ENCODE measurements at regions not wholly inside any gene's neighbourhood (a gene's known extent, or its start where the extent isn't known, plus 50 kb on each side); places are given as distances from the start of the nearest gene placed in this dataset.
"Not testable (repeated sequence)": the region's sequence is repeated elsewhere in the genome, so short reads cannot be mapped to it uniquely, and the experiment has no call there.

DNA sequence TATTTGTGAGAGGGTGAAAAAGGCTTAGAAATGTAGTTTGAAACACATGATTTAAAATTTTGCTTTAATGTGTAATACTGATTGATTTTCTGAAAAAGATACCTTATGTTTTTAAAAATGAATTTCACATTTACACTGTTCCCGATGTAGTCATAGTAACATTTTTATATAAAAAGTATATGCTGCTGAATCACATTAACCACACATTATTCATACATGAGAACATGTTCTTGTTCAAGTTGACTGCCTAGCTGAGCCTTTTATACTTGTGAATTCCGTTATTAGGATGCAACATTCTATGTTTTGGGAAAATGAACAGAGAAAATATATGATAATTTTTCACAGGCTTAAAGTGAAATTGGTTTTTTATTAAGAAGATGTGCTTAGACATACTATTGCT, 461.1 kb upstream of the NUDT12 start:
- no peak for FAIRE-seq

DNA sequence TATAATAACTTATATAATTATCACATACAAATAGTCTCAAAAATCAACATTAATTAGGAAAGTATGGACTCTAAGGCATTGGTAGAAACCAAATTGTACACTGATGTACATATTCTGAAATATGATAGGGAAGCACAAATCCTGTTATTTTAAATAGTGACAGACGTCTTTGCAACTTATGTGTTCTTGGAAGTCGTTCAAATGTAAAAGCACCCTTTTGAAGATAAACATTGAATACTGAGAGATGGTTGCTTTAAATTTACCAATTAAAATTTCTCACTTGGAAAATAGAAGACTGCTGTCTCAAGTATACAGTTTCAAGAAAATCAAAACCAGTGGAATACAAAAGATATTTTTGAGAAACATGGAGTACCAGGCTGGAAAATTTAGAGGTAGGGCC, 457.4 kb upstream of the NUDT12 start:
- no peak for FAIRE-seq

DNA sequence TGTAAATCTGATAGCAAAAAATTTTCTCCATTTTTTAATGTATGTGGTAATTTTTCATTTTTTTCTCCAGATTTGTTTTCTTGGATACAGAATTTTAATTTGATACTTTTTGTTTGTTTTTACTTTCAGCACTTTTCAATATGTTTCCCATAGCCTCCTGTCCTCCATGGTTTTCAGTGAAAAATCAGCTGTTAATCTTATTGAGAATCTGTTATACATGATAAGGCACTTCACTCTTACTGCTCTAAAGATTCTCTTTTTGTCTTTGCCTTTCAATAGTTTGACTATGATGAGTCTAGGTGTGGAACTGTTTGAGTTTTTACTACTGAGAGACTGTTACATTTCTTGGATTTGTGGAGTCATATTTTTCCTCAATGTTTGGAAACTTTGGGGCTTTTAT, 455.7 kb upstream of the NUDT12 start:
- FAIRE-seq = no peak

DNA sequence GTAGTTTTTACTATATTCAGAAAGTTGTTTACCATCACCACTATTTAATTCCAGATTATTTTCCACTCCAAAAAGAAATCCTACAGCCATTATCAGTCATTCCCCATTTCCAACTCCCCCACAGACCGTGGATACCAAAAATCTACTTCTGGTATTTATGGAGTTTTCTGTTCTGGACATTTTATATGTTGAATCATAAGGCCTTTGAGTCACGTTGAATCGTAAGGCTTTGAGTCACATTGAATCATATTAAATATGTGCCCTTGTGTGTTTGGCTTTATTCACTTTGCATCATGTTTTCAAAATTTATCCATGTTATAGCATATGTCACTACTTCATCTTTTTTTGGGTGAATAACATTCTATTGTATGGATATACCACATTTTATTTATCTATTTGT, 454.1 kb upstream of the NUDT12 start:
- no peak for FAIRE-seq

DNA sequence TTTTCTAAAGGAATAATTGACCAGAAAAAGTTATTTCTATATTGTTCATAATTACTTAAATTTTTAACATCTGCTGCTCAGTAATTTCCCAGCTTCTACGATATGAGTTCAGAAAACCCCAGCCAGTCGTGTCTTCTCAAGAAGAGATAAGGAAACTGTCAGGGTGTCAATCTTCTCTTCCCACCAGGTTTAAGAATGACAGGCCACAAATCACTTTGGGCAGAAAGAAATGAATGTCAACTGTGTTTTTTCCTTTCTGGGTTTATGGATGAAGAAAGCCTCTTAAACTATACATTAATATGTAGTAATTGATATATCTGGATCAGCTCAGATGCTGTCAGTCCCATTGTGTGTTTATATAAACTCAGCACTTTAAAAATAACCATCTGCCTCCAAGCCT, 453.2 kb upstream of the NUDT12 start:
- FAIRE-seq = no peak

DNA sequence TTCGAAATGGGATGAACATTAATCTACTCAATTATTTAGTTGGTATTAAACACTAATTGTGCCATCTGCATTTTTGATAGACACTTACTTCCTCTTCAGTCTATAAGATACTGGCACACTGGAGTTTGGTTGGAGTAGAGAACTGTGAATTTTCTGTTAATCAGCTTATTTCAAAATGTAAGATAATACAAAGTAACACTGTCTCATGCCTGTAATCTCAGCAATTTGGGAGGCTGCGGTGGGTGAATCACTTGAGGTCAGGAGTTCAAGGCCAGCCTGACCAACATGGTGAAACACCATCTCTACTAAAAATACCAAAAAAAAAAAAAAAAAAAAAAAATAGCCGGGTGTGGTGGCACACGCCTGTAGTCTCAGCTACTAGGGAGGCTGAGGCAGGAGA, 440.2 kb upstream of the NUDT12 start:
- FAIRE-seq = not testable (repeated sequence)

DNA sequence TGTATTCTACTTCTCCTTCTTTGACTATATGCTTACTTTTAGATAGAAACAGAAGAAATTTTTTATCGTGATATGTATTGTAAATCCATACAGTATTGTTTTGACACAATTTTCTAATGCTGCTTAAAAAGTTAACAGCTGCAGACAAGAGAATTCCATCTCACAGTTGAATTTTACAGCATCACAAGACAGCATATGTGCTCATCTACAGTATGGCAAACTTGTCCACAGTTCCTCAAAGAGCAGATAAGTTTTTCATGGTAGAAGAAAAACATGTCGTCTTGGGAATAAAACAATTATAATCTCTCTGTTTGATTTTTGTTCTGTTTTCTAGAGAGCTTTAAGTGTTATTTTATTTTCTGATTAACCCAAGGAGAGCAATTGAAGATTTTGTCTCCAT, 438.5 kb upstream of the NUDT12 start:
- no peak for FAIRE-seq

DNA sequence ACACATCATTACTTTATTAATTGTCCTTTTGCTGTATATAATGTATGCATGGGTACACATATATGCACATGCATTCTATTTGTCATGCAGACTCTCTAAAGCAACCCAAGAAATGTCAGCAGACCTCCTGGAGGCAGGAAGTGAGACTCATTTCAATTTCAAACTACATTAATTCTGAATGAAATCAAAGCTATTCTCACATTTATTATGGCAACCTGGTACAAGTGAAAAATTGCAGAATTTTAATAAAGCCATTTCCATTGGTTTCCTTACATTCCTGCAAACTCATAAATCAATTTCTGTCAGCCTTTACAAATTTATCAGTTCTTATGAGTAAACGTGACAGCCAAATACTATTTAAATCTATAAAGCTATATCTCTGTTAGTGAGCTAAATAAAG, 430.4 kb upstream of the NUDT12 start:
- no peak for FAIRE-seq

DNA sequence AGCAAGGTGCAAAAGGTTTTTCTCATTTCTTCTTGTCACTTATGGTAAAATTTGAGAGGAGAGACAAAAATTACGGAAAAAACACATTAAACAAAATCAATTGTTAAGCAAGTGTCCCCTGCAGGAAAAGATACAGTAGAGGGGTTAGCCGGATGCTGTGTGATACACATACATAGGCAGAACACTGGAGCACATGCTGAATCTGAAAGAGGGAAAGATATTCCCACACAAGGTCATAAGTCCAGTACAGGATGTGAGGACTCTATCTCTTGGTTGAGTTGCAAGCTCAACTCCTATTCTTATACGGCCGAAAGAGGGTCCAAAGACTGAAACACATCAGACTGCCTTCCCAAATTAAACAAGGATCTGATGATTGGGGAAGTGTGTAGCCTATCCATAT, 427.5 kb upstream of the NUDT12 start:
- no peak for FAIRE-seq

DNA sequence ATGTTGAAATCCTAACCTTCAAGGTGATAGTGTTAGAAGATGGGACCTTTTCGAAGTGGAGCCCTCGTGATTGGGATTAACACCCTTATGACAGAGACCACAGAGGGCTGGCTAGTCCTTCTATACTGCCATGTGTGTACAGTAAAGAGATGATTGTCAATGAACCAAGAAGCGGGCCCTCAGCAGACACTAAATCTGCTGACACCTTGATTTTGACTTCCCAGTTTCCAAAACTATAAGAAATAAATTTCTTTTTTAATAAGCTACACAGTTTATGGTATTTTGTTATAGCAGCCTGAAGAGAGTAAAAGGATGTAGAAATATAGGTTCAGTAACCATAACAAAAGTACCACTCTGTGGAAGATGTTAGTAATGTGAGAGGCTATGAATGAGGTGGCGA, 419.0 kb upstream of the NUDT12 start:
- no peak for FAIRE-seq

DNA sequence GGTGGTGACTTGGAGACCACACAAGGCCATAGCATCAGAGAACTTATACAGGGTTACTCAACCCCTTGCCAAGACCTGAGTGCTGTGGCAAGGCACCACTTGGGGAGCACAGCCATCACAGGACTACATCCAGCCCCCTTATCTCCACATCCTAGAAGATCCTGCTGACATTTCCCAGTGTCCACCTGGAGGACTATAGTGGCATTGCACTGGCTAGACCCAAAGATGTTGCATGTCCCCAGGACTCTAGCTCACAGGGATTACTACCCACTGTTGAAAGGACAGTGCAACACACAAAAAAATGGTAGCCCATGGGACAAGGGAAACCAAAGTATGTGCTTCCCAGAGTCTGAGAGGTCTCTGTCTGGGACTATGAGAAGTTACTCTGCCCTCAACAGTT, 411.1 kb upstream of the NUDT12 start:
- FAIRE-seq = no peak

DNA sequence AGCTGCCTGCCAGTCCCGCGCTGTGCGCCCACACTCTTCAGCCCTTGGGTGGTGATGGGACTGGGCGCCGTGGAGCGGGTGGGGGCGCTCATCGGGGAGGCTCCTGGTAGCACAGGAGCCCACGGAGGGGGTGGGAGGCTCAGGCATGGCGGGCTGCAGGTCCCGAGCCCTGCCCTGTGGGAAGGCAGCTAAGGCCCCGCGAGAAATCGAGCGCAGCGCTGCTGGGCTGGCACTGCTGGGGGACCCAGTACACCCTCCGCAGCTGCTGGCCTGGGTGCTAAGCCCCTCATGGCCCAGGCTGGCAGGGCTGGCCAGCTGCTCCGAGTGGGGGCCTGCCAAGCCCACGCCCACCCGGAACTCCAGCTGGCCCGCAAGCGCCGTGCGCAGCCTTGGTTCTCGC, 403.7 kb upstream of the NUDT12 start:
- not testable (repeated sequence) for FAIRE-seq

DNA sequence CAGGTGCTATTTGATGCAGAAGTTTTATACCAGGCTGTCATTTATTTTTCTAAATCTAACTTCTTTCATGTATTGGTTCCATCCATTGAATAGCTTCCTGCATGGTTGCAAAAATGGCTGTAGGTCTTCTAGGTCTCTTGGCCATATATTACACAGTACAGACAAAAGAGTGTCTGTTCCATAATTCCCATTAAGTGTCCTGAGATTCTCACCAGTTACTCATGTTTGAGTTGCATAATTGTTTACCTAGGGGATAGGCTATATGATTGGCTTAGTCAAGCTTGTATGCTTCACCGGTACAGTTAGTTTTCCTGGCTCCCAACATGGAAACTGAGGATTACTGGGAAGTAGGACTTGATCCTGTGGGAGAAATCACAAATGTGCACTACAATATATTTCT, 399.4 kb upstream of the NUDT12 start:
- FAIRE-seq = no peak

DNA sequence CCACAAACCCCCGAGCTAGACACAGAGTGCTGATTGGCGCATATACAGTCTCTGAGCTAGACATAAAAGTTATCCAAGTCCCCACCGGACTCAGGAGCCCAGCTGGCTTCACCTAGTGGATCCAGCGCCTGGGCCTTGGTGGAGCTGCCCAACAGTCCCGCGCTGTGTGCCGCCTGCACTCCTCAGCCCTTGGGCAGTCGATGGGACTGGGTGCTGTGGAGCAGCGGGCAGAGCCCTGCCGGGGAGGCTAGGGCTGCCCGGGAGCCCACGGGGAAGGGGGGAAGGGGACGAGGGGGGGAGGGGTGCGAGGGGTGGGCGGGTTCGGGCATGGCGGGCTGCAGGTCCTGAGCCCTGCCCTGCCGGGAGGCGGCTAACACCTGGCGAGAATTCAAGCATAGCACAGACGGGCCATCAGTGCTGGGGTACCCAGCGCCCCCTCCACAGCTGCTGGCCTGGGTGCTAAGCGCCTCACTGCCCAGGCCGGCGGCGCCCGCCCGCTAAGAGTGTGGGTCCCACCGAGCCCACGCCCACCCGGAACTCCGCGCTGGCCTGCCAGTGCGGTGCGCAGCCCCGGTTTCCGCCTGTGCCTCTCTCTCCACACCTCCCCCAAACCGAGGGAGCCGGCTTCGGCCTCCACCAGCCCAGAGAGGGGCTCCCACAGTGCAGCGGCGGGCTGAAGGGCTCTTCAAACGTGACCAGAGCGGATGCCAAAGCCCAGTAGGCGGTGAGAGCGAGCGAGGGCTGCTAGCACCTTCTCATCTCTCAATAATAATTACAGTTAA, 391.2 kb upstream of the NUDT12 start:
- FAIRE-seq = no peak

DNA sequence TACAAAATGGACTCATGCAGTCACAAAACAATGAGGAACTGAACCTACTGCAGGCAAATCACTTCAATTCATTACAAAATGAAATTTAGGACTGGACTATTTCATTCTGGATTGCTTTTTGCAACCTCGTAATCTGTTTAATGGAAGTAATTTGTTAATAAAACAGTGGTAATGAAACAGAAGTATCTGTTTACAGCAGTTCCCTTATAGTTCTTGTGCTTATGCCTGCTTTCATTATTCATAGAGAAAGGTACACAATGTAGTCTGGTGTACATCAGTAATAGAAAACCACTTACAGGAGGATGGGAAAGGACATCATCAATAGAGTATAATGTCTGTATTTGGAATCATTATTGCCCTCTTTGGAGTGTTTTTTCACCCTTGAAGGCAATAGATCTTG, 389.2 kb upstream of the NUDT12 start:
- FAIRE-seq = no peak

DNA sequence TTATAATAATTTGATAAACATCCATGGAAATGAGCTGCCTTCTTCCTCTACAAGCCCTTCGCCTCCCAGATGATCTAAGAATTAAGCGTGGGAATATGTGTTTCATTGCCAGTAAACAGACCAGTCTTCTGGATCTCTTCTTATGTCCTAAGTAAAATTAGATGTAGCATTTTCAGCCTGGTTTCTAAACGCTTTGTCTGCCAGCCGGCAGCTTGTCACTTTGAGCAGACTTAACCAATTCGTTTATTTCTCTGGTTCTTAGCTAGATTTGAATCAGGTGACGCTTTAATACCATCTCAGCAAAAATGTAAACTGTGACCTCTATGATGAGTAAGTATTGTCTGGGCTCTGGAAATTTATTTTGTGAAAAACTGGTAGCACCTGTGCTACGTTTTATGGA, 380.6 kb upstream of the NUDT12 start:
- FAIRE-seq = no peak

DNA sequence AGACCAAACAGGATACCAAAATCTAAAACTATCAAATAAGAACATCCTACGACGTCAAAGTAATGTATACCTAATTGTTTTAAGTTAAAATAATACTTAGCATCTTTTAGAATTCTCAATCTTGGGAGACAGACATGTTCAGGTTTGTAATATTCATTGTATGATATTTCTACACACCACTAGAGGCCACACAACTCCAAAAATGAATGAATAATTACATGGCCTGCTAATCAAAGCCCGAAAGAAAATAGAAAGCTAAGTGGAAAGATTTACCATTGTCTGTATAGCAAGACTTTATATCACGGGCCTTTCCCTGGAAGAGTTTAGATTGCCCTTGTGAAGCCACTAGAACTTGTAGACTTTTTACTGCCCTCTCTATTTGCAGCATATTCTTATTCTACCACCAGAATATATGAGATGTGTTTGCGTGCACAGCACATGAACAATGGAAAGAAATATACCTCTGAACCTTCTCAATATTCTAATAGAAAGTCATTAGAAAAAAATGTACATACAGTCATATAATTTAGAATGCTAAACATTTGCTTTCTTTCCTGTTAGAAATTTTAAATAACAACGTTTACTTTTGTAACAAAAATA, 380.1 kb upstream of the NUDT12 start:
- no peak for FAIRE-seq

DNA sequence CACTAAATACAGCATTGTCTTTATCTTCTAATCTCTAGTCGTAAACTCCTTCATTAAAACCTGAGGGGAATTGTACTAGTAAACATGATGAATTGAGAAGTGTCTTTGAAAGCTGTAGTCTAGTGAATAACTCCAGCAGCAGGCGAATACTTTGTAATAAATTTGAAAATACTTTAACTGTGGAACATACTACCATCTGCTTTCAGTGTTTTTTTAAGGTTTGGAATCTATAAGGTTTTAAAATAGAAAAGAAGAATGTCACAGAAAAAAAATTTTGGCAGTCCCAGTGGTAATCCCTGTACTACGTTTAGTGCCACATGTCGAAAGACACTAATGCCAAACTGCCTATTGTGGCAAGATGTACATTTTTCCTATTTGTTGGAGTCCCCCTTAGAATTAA, 379.0 kb upstream of the NUDT12 start:
- FAIRE-seq = no peak

DNA sequence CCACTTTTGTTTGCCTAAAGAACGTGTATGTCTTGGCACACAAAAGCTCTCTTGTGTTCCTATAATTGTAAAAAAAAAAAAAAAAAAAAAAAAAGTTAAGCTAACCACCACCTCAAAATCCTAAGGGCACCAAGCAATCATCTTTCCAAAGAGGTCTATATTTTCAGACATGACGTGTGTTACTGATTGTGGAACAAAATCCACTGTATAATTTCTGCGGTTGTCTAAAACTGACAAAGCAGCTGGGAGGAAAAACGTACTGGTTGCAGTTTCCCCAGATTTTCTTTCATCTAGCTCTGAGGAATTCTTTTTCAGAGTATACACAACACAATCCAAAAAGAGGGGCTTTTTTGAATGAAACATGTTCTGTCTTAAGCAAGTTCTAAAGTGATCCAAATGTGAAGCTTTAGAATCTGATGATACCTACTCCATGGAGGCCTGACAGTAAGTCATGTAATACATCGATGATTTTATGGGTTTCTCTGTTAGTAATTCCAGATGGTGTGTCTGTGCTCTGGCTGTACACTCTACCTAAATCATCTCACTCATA, 375.6 kb upstream of the NUDT12 start:
- FAIRE-seq = no peak

DNA sequence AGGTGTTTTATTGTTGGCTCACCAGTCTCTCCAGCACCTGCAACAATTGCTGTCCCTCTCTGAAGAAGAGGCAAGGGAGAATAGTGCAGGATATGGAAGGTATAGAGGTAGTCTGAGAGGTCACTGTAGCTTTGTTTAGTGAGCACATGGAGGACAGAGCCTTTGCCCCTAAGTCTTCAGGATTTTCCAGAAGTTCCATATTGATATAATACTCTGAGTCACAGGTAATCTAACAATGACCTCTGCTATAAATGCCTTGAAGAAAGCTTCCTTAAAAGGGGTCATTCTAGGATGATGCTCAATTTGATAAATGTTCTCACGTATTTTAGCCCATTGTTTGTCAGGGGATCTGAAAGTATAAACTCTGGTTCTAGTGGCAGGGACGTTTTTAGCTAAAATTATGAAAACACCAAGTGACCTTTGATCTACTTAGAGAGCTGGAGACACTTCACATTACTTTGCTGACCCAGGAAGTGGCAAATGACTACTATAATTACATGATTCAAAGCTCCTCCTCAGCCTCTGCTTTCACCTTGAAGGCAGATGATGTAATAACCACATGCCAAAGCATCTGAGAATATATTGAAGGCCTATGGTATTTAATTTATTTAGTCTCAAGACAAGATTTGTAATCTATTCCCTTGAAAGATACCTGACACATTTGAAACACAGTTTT, 366.9 kb upstream of the NUDT12 start:
- FAIRE-seq = no peak

DNA sequence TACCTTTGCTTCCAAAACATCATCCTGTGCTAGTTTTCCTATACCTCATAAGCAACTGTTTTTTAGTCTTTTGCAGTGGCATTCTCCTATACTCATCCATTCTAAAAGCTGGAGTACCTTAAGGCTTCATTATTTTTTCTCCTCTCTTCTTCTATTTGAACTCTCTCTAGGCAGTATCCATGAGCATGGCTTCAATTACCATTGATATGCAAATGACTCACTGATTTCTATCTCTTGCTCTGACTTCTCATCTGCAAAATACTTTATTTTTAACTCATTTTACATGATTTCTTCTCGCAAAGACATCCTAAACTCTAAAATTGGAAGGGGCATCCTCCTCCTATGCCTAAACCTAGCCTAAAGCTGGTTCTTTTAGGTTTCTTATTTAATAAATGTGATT, 365.1 kb upstream of the NUDT12 start:
- no peak for FAIRE-seq

DNA sequence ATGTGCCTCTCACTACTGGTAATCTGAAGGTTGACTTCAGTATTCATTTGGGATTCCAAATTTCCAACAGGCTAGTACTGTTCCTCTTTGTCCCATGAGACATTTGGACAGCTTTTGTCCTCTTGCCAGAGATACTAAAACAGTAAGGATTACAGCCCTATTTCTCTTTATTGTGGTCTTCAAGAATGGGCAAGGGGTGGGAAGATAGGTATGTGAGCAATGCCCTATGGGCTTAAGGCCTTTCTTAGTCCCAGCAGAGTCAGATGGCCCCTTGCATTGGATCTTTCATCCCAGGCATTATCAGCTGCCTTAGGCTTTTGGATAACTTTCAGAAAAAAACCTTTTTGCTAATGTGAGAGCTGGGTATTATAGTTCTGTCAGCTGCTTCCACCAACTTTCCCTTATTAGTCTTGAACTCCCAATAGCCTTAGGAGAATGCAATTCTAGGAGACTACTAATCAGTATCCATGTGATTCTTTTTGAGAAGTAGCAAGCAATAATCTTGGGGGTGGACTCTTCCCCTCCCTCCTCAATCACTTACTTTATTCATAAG, 361.1 kb upstream of the NUDT12 start:
- no peak for FAIRE-seq

DNA sequence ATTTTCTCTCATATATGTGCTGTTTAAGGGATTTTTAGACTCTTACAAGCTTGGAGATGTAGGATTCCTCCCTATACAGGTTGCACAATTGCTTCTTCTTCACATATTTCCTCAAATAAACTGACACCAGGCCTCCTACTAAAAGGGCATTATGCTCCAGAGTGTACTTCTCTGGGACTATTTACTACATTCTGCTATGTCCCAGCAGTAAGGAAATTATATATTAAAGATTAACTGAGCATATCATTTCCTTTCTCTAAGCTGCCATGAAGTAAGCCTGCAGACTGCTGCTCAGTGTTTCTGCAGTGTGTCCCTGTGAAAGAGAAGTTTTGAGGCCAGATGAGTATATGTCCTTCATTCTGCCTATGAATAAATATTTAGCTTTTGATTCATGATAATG, 356.9 kb upstream of the NUDT12 start:
- FAIRE-seq = no peak

Data from colon (tissue), 2 donors.